Left renal cortex interstitium (tissue), 4 donors: ENCODE measurements at regions not wholly inside any gene's neighbourhood (a gene's known extent, or its start where the extent isn't known, plus 50 kb on each side); places are given as distances from the start of the nearest gene placed in this dataset.

ENCODE experiments used
- DNase-seq, 4 donors: peaks; one replicate each; pipeline ENCODE4 v3.0.0-alpha.2; 2013; ENCODE audit warnings: low read depth in 4 of 4, low spot score in 2 of 4, missing footprints in 1 of 4

DNA sequence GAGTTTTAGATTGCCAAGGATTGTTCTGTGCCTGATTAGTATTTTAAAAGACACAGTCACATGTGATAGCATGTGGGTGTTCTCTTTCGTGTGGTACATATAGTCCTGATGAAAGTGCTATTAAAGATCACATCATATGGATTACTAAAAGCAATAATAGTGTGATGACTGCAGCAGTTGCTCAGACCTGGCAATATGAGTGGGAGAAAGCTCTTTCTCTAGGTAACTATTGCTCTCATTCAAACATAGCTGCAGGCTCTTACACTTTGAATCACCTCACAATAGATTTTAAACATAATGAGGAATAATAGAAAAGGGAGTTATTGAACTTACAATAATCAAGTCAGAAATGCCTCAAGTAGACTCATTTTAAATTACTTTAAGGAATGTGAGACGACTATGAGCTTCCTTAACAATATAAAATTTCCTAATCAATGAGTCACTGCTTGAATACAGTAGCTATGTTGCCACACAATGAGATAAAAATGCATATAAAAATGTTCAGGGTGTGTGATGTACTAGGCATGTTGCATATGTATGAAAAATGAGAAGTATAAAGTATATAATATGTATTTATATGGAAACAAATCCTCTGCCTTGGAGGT lies 452.1 kb downstream of the TMX3 start:
- DNase-seq: no peak

DNA sequence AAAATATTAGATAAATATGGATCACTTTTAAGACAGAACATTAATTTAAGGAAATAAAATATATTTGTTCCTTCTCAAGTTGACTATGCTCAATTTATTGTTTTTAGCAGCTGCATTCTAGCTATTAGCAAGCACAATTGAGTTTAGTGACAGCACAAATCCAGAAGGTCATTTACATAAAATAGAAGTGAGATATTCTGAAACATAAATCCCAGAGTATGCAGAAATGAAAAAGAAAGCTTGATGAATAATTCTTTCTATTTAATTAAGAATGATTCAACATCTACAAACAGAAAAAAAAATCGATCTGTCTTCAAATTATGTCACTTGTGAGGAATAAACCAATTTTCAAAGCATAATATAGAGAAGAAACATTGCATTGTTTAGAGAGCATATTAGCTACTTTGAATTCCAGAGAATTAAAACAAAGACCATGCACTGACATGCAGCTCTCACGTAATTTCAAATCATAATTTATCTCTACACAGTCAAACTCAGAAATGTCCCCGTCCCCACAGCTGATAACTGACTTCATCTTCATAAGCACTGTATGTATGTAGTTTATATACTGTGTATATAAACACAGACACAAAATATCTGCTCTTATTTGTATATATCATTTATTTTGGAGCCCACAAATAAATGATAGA lies 458.4 kb downstream of the TMX3 start:
- DNase-seq: no peak

DNA sequence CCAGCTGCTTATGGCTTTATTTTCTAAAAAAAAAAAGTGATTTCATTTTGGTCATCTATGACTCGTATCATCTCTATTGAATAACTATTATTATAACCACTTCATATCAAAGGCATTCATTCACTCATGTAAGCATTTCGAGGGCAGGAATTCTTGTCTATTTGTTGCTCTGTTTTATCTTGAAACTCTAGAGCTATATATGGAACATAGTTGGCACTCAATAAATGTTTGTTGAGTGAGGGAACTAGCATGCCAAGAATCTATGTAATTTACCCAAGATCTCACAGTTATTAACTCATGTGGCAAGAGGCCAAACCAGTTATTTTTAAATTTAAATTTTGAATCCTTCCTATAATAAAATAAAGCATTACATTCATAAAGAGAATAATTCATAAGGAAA lies 470.1 kb downstream of the TMX3 start:
- DNase-seq: no peak

DNA sequence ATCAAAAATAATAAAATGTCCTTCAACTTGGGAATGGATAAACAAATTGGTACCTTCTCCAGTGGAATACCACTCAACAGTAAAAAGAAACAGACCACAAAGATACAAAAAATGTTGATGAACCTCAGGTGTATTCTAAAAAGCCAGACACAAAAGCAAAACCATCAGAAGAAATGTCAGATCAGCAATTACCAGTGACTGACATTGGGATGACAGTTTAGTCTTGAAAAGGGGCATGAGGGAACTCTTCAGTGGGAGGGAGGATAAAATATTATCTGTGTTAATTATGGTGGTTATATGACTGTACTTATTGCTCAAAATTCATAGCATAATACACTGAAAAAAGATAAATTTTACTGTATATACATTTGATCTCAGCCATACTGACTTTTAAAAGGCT lies 473.0 kb downstream of the TMX3 start:
- no peak for DNase-seq

DNA sequence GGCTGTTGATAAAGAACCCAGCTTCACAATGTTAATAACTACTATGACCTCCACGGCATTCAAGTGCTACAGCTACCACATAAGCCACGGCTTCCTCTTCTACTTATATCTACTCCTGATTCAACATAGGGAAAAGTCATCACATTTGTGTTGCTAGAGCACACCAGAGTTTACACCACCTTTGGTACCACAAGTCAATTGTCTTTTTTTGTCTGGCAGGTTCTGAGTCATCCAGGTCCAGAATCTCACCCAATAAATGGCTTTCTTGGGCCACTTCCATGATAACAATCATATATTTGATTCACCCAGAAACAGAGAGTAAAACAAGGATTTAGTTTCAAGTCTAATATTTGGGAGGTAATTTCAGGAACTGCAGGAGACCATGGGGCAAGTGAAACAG lies 480.2 kb downstream of the TMX3 start:
- no peak for DNase-seq

DNA sequence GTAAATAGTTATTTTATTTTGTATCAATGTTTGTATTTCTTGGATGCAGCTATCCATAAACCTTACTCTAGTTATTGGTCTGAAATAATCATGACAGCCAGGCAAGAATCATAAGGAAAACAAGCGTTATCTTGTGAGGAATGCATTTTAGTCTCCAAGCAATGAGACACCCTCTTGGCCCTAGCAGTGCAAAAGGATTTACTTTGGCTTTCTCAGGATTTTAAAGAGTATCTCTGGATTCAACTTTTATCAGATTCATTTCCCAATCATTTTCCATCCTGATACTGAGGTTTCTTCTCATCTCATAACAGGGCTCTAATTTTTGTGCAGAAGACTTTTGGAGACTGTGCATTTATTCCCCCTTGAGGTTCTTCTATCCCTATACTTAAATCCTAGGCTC lies 480.8 kb downstream of the TMX3 start:
- DNase-seq: no peak

DNA sequence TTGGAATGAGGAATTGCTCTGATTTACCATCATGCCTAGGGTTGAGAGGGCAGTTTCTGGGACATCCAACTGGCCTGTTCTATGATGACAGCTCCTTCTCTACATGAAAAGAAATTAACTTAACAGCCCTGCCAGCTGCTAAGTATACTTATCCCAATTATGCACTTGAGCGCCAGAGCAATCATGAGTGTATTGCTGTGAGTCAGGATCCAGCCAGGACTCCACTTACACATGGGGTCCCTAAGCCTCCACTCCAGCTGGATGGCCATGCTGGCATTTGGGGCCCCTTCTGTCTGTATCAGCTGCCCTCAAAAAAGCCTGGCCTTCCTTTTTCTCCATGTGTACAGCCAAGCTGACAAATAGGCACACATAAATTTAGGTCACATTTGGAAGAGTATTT lies 481.9 kb downstream of the TMX3 start:
- no peak for DNase-seq

DNA sequence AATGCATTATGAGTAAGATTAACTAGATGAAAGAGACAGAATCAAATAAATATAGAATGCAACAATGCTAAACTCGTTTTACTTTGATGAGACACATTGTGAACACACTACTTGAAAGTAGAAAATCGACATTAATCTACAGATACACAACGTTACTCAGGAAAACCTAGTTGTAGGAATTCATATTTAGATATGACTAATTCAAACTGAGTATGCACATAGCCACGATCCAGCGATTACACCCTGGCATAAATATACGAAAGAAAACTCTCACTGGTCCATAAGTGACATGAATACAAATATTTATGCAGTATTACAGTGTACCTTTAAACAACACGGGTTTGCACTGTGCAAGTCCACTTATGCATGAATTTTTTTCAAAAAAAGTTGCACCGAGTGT lies 485.6 kb downstream of the TMX3 start:
- no peak for DNase-seq

DNA sequence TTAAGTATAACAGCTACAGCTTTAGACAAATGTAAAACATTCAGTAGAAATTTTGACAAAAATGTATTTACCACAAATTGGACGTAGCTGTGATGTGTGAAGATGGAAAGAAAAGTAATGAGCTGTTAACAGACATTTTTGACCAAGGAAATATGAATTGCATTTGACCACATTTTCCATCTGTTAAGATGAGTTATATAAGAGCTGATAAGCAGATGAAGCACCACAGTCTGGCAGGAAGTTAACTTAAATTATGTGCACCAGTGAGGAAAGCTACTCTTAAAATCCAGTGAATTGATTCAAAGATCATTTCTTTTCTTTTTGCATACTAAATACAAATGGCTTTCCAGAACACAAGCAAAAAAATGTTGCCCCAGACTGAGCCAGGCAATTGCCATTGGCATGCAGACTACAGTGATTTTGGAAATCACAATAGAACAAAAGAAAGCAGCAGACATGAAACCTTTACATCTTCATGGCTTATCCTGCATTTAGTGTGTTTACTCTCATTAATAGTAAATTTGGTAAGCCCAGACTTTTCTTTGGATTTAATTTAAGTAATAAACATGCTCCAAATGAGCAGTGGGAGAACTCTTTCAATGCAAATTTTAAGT lies 493.7 kb downstream of the TMX3 start:
- no peak for DNase-seq

DNA sequence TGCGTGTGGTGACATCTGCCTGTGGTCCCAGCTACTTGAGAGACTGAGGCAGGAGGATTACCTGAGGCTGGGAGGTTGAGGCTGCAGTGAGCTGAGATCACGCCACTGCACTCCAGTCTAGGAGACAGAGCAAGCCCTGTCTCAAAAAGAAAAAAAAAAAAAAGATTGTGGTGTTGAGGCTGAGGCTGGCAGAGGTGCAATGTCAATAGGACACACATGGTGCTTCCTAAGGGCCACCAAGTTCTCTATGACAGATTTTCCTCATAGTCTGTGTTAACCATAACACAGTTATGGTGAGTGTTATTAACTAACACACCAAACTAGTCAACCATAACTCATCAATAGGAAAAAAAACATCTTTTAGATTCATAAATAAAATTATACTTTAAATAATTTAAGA lies 494.4 kb downstream of the TMX3 start:
- DNase-seq: no peak

DNA sequence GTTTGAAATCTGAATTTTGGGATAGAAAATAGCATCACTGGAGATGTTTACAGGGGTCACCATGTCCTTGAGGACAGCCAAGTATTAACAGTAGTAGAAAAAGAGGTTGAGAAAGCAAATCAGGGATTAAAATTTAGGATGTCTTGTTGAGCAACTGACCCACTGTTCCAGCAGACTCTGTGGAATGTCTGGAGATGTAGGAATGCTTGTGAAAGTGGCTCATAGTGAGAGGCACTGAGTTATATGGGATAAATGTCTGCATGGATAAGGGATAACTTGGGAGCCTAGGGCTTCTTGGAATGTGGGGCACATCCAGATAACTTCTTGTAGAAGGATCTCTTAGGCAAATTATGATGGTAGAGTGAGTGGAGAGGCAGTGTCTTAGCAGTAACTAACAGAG lies 495.0 kb downstream of the TMX3 start:
- DNase-seq: no peak

DNA sequence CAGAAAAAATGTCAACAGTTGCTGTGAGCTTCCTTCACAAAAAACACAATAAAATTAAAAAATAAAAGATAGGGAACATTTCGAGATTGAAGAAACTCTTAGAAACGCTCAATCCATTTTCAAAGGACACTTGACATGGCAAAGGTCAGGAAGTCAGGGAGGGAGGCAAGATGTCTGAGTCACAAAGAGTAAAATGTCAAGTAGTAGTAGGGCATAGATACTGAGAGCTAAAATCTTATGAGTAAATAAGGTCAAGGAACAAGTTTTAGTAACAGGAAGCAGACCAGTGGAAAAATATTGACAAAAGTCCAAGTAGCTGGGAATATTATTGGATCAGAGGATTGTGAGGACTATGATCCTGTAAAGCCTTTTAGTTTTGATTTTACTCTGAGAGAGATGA lies 495.6 kb downstream of the TMX3 start:
- no peak for DNase-seq

DNA sequence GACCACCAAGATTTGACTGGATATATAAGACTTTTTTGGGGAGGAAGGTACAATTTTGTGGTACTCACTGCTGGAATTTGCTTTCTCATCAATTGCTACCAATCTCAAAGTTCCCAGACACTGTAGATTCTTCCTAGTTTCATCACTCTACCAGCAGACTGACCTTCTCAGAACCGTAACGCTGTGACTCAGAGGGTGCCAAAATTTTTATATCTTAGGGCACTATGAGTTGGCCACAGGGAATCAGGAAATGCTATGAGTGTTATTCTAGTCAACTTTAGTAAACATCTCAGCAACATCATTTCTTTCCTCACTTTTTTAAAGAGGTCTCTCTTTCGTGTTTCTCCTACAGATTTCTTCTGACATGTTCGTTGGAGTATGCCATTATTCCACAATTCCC lies 499.0 kb downstream of the TMX3 start:
- DNase-seq: no peak

DNA sequence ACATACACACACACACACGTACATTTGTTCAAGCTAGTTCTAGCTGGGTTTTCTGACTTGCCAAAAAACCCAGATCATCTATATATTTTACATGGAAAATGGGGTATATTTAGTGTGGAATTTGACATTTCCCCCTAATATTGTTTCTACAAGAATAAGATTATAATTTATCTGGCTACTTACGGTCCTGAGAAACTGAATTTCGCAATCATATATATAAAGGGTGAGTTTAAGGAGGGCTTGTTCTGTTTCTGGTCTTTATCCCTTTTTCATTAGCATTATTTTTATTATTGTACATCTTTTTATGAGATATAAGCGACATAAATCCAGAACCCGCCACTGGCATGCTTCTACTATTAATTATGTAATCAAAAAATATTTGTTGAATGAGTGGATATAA lies 528.9 kb downstream of the TMX3 start:
- DNase-seq: no peak

DNA sequence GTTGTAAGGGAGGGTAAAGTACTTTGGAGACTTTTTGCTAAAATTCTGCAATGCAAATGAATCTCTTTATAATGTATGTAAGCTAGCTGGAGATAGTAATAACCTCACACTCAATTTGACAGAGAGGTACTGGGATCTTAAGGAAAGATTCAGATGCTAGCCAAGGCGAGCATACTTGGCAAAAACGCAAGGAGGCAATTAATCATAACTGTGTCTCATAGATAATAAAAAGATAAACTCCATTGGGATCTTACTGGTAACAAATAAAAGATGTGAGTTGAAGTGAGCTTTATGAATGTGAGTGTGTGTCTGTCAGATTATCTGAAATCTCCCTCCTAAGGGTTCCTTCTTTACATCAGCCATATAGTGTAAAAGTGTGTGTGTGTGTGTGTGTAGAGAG lies 533.0 kb downstream of the TMX3 start:
- DNase-seq: no peak

DNA sequence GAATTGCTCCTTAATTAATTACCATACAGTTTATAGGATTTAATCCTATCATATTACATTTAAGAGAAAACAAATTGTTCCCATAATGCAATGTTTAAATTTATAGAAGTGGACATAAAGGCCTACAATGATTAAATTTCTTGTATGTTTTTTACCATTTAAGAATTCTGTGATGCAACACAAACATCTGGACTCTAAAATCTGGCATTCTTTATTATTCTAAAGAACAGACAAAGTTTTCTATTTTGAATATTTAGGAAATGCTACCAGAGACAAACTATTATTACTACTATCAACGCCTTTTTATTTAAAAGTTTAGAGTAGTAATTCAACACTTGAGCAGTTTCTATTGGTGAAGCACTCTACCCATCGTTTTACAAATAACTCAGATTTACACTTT lies 535.1 kb downstream of the TMX3 start:
- no peak for DNase-seq

DNA sequence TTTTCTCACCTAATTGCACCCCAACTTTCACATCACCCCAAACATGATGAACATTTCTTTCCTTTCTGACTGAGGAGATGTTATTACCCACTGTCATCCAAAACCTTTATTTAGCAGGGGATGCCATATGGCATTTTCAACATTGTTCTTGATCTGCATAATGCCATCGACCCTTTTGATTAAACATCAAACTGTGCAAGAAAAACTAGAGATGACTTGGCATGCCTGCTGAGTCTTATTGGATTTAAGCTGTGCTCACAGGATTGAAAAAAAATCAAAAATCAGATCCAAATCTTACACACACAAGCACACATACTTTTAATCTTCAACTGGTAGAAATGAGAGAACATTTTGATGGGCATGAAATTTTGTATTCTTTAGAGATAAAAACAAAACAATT lies 536.0 kb downstream of the TMX3 start:
- DNase-seq: no peak

DNA sequence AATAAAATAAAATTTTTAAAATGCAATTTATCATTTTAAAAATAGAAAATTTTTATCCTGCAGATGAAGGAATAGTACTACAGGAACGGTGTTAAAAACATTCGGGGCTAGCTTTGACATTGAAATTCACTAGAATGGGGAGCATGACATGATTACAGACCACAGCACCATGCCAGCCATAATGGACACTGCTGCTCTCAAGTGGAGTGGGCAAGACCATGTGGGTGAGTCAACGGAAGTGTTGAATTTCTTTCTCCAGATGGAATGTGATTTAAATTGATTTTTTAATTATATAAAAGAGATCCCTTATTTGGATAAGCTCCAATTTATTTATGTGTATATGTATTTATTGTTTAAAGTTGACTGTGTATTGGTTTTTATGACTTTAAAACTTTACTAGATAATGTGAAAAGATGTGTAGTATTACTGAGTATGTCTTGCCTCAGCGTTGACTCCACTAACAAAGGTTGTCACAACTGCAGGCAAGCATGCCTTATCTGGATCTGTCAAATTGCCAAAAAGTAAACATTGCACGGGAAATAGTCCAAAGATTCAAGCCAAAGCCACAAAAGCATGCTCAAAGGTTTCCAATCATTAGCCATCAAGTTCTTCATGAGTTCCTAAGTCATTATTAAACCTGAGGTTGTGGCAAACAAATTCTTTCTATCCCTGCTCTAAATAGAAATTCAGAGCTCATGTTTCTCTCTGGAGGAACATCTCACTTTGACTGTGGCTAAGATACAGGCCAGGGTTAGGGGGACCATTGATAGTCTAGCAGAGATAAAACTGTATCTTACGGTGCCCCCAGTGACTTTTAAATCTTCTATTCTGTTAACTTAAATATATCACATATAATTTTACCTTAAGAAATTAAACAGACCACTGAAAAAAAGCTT lies 536.9 kb downstream of the TMX3 start:
- no peak for DNase-seq

DNA sequence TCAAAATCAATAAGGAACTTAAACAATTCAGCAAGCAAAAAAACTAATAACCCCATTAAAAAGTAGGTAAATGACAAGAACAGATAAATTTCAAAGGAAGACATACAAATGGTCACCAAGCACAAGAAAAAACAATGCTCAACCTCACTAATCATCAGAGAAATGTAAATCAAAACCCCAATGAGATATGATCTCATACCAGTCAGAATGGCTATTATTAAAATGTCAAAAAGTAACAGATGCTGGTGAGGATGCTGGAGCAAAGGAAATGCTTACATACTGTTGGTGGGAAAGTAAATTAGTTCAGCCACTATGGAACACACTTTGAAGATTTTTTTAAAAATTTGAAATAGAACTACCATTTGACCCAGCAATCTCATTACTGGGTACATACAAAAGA lies 538.0 kb downstream of the TMX3 start:
- DNase-seq: no peak

DNA sequence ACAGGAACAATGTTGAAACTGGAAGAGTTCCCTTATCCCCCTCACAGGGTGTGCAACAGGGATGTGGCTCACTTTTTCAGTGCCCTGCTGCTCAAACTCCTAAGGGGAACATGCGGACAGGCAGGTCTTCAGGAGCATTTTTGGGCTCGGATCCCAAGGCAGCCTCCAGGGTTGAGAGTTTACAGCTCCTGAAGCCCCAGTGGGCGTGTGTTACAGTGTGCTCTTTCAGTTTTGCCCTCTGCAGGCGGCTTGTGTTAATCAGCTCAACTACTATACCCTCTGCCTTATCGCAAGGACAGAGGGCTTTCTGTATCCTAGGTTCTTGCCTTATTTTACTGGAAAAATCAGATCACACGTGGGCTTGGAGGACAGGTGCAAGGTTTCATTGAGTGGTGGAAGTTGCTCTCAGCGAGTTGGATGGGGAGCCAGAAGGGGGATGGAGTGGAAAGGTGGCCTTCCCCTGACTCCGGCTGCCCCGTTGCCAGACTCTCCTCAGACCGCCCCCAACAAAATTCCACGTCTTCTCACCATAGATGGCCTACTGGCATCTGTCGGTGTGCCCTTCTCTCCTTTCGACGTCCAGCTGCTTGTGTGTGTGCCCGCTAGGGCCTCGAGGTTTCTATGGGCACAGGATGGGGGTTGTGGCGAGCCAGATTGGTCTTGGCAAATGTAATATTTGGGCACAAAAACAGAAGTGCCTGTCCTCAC lies 541.9 kb downstream of the TMX3 start:
- DNase-seq: no peak

DNA sequence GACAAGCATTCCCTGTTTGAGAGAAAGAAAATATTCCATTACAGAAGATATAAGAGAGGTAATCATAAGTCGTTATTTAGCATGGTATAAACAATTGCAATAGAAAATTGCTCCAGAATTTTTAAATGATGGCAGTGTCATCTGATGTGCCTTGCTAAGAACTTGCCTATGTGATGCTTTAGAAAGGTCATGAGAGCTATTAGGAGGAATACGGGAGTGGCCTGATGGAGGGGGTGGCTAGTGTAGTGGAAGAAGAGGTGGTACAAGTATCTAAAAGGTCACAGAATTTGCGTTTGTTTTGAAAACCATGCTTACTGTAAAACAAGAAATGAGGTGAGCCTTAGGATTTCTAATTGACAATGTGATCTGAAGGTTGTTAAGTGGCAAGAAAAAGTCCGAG lies 550.0 kb downstream of the TMX3 start:
- DNase-seq: no peak
